ENCODE measurements at regions not wholly inside any gene's neighbourhood (a gene's known extent, or its start where the extent isn't known, plus 50 kb on each side); places are given as distances from the start of the nearest gene placed in this dataset.

DNA sequence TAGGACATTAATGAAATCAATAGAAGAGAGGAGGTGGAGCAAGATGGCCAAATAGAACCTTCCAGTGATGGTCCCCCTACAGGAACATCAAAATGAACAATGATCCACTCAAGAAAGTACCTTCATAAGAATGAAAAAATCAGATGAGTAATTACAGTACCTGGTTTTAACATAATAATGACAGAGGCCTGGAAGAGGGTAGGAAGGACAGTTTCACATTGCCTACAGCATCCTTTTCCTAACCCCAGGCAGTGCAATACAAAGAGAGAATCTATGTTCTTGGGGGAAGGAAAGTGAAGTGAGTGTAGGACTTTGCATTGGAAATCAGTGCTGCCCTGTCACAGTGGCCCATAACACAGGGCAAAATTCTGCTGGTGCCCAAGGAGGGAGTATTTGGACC lies 81.2 kb upstream of the SPTLC1 start:
- TF ChIP-seq, protein P1, sequence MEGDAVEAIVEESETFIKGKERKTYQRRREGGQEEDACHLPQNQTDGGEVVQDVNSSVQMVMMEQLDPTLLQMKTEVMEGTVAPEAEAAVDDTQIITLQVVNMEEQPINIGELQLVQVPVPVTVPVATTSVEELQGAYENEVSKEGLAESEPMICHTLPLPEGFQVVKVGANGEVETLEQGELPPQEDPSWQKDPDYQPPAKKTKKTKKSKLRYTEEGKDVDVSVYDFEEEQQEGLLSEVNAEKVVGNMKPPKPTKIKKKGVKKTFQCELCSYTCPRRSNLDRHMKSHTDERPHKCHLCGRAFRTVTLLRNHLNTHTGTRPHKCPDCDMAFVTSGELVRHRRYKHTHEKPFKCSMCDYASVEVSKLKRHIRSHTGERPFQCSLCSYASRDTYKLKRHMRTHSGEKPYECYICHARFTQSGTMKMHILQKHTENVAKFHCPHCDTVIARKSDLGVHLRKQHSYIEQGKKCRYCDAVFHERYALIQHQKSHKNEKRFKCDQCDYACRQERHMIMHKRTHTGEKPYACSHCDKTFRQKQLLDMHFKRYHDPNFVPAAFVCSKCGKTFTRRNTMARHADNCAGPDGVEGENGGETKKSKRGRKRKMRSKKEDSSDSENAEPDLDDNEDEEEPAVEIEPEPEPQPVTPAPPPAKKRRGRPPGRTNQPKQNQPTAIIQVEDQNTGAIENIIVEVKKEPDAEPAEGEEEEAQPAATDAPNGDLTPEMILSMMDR (conservative IDR thresholded peaks at IDR 0.05; ENCODE audit: low read depth, low read length): no peak
- no peak for TF ChIP-seq EZH2 (IDR thresholded peaks at IDR 0.05; ENCODE audit: borderline replicate concordance, low read depth, low read length, poor library complexity, severe bottlenecking)

Data from A673 (cell line).